OCI-LY3 (cell line): ENCODE measurements at regions not wholly inside any gene's neighbourhood (a gene's known extent, or its start where the extent isn't known, plus 50 kb on each side); places are given as distances from the start of the nearest gene placed in this dataset.

Experiments used
- CTCF ChIP-seq: fragments of 200-600, 300-600 bp; sonication (generic); IDR thresholded peaks from 2 replicates; pipeline ENCODE4 v1.5.1; 2014; ENCODE audit warnings: antibody characterized with exemption, low read length, low read depth
- EZH2phosphoT487 ChIP-seq: fragments of 200-600 bp; shearing (Covaris generic); IDR thresholded peaks from 2 replicates; pipeline ENCODE4 v1.6.1; 2018; ENCODE audit warnings: antibody characterized with exemption, mixed run types, low read depth

- TF ChIP-seq CTCF (no peak), EZH2phosphoT487 (no peak)
Measured at GRCh38 chr1:209377995-209378394, 205.5 kb upstream of the CAMK1G start.
